ENCODE measurements at regions not wholly inside any gene's neighbourhood (a gene's known extent, or its start where the extent isn't known, plus 50 kb on each side); places are given as distances from the start of the nearest gene placed in this dataset.

GRCh38 chr18:24725644-24726415 lies 265.4 kb downstream of the HRH4 start:
- H3K14ac ChIP-seq (ENCODE audit: insufficient read length) = no peak overlapping the region
- no peak overlapping the region for H2AK5ac ChIP-seq (ENCODE audit: low read depth, low read length)
- no peak overlapping the region for H3K56ac ChIP-seq (replicated peaks; ENCODE audit: insufficient read length, low read depth, low read length)
- H3K36me3 ChIP-seq (ENCODE audit: control insufficient read depth in 2 of 4, insufficient read depth in 4 of 4, low read length in 3 of 4) = no peaks in the 10 kb centered on the region
- WGBS, 2 experiments (ENCODE audit: extremely low coverage in 1 of 2, insufficient coverage in 1 of 2, insufficient read length in 1 of 2, insufficient replicate concordance in 2 of 2, low coverage in 1 of 2, low lambda C conversion rate in 2 of 2, missing lambda C conversion rate in 1 of 2) = 87% methylated on average over 9 of the region's 9 CpGs; no CpG with 5 or more reads in 1 of the 2 experiments
- H2BK20ac ChIP-seq (ENCODE audit: low read length) = no peak overlapping the region
- H3K27me3 ChIP-seq (replicated peaks in 1 of 4; ENCODE audit: control insufficient read depth in 3 of 4, extremely low read depth in 1 of 4, insufficient read depth in 3 of 4, low read length in 3 of 4) = no peaks in the 10 kb centered on the region
- no peak overlapping the region for H3K4ac ChIP-seq (replicated peaks; ENCODE audit: insufficient read length, low read depth, low read length)
- H2BK15ac ChIP-seq (ENCODE audit: low read length) = no peak overlapping the region
- H3K4me2 ChIP-seq (ENCODE audit: insufficient read depth in 1 of 2, low read depth in 2 of 2, low read length in 2 of 2) = no peak overlapping the region
- H3K9me3 ChIP-seq (ENCODE audit: insufficient read depth in 2 of 2, low read depth in 1 of 2, low read length in 1 of 2) = no peaks in the 10 kb centered on the region
- no peak overlapping the region for H4K5ac ChIP-seq (ENCODE audit: insufficient read length, low read depth, low read length)
- H2BK120ac ChIP-seq (replicated peaks; ENCODE audit: low read depth, low read length) = no peak overlapping the region
- no peaks in the 10 kb centered on the region for H4K20me1 ChIP-seq (replicated peaks in 1 of 2; ENCODE audit: control insufficient read depth in 1 of 2, insufficient read depth in 2 of 2, low read length in 2 of 2)
- H3K23me2 ChIP-seq (ENCODE audit: low read depth, low read length) = no peaks in the 10 kb centered on the region
- H3K18ac ChIP-seq (ENCODE audit: extremely low read depth, low read length) = no peak overlapping the region
- no peak overlapping the region for H4K8ac ChIP-seq (ENCODE audit: extremely low read depth, insufficient read depth, low read length)
- H3K9ac ChIP-seq (replicated peaks in 1 of 4; ENCODE audit: extremely low read depth in 1 of 4, low read depth in 3 of 4, low read length in 3 of 4) = no peak overlapping the region
- no peak overlapping the region for H2AFZ ChIP-seq (ENCODE audit: low read length)
- DNase-seq (ENCODE audit: low read depth in 1 of 2, low spot score in 2 of 2) = no peak
- no peaks in the 10 kb centered on the region for H3K79me2 ChIP-seq (ENCODE audit: control insufficient read depth in 1 of 2, insufficient read depth in 2 of 2, low read length in 2 of 2)
- no peak overlapping the region for H2BK5ac ChIP-seq (ENCODE audit: low read depth, low read length)
- no peak overlapping the region for H2BK12ac ChIP-seq (ENCODE audit: low read depth, low read length)
- no peak overlapping the region for H4K91ac ChIP-seq (replicated peaks; ENCODE audit: insufficient read length, low read length)
- no peaks in the 10 kb centered on the region for H3K79me1 ChIP-seq (ENCODE audit: low read depth, low read length)
- H3K4me3 ChIP-seq (ENCODE audit: extremely low read depth in 1 of 4, insufficient read depth in 2 of 4, low read depth in 3 of 4, low read length in 4 of 4) = no peak overlapping the region
- ChIA-PET CTCF (ENCODE audit: partially characterized antibody) (interaction anchor here (0.6 to 11.0 kb wide), 33 partner anchors 8 to 503 kb away, joined by 3 to 172 read pairs (median 5); no protein-coding TSS in a partner anchor), POLR2A (ENCODE audit: partially characterized antibody) (no interaction called here)
- no peaks in the 10 kb centered on the region; a peak in 1 of 7 replicates for H3K4me1 ChIP-seq (replicated peaks in 1 of 4; ENCODE audit: control insufficient read depth in 3 of 4, insufficient read depth in 4 of 4, low read length in 3 of 4)
- no peak for TF ChIP-seq PHF8 (conservative IDR thresholded peaks at IDR 0.05; ENCODE audit: low read depth, low read length)
- TF ChIP-seq ASH2L (IDR thresholded peaks at IDR 0.05; ENCODE audit: low read length) = no peak
- TF ChIP-seq JUN (IDR thresholded peaks at IDR 0.05; ENCODE audit: low read depth, low read length) = no peak
- no peak for TF ChIP-seq RBBP5 (IDR thresholded peaks at IDR 0.05; ENCODE audit: borderline replicate concordance, low read depth, low read length)
- TF ChIP-seq TAF7 (optimal IDR thresholded peaks at IDR 0.05; ENCODE audit: borderline replicate concordance, low read depth, low read length) = no peak
- no peak for TF ChIP-seq POLR2A (IDR thresholded peaks at IDR 0.05; ENCODE audit: control extremely low read depth in 1 of 2, low read depth in 2 of 2, low read length in 2 of 2)
- no peak for TF ChIP-seq RXRA (IDR thresholded peaks at IDR 0.05; ENCODE audit: insufficient read depth, low read depth, low read length)
- TF ChIP-seq CBX5 (IDR thresholded peaks at IDR 0.05; ENCODE audit: low read depth, low read length) = no peak
- H3K23ac ChIP-seq (ENCODE audit: insufficient read length) = no peak overlapping the region
- FAIRE-seq = no peak
- no peak overlapping the region for H3K27ac ChIP-seq (ENCODE audit: low read depth, low read length)
